HG03520 (cell line): ENCODE measurements at regions not wholly inside any gene's neighbourhood (a gene's known extent, or its start where the extent isn't known, plus 50 kb on each side); places are given as distances from the start of the nearest gene placed in this dataset.
A peak's percentile ranks its signal among the peaks of the same experiment; 100 is the strongest.

Experiments used
- ATAC-seq: cut with Tn5 transposase; IDR thresholded peaks from one replicate; pipeline ENCODE4 v1.9.1; 2021; ENCODE audit warnings: mild to moderate bottlenecking, moderate library complexity; ENCODE audit not compliant: unreplicated experiment

- no peak for ATAC-seq
Measured at GRCh38 chrX:110863883-110864282, 68.3 kb upstream of the CHRDL1 start.

GRCh38 chrX:110858565-110858964 is 62.9 kb upstream of the CHRDL1 start:
- ATAC-seq: no peak

- no peak for ATAC-seq
Measured at GRCh38 chrX:110853610-110854009, 58.0 kb upstream of the CHRDL1 start.

DNA sequence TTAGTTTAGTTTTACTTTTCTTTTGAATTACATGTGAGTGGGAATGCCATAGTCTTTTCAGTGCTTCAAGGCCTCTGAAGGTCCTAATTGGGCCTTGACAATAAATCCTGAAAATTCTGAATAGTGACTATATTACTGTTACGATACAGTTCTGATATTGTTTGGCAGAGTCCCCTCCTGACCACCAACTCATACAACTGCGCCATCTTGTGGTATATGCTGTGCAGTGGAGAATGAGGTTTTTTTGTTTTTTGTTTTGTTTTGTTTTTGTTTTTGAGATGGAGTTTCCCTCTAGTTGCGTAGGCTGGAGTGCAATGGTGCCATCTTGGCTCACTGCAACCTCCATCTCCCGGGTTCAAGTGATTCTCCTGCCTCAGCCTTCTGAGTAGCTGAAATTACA is 56.6 kb upstream of the CHRDL1 start:
- ATAC-seq: peak; percentile 43

- ATAC-seq: no peak
Measured at GRCh38 chrX:110851780-110852179, 56.2 kb upstream of the CHRDL1 start.

DNA sequence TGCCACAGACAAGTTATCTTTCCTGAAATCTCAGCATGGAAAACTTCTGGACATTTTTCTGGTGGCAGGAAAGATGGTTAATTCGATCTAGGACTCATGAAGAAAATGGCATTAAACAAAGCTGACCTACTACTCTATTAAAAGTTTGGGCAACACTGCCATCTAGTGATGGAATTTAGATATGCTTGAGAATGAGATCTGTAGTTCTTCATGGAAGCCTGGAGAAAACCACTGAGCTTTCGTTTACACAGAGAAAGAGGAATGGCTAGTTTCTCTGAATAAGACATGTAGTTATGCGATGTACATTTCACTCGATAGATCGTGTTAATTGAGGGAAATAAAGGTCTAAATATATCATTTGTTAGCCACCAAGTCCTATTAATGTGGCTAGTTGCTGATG is 51.7 kb upstream of the CHRDL1 start:
- ATAC-seq: peak; percentile 55

DNA sequence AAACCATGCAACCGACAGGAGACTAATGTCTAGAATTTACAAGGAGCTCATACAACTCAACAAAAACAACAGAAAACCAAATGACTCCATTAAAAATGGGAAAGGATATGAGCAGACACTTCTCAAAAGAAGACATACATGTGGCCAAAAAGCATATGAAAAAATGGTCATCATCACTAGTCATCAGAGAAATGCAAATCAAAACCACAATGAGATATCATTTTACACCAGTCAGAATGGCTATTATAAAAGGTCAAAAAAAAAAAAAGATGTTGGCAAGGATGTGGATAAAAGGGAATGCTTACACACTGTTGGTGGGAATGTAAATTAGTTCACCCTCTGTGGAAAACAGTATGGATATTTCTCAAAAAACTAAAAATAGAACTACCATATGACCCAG is 50.5 kb upstream of the CHRDL1 start:
- no peak for ATAC-seq
